Heart left ventricle (tissue), 16 donors: ENCODE measurements at regions not wholly inside any gene's neighbourhood (a gene's known extent, or its start where the extent isn't known, plus 50 kb on each side); places are given as distances from the start of the nearest gene placed in this dataset.

Experiments used
- ATAC-seq, 4 donors: fragments of 200-7000 bp; cut with Tn5 transposase; one replicate each; pipeline ENCODE4 v1.9.1; 2020 to 2022; ENCODE audit warnings: moderate library complexity in 4 of 4, mild to moderate bottlenecking in 3 of 4, moderate number of reproducible peaks in 1 of 4
- DNase-seq, 5 donors: peaks; one replicate each; pipeline ENCODE4 v3.0.0-alpha.2; 2020
- H3K27ac ChIP-seq, 12 donors: fragments of 200-600 bp; sonication (generic) in 4 of 12; one replicate each; pipeline versions ENCODE4 v1.5.0 to v1.8.0; 2016 to 2022; ENCODE audit warnings: mild to moderate bottlenecking in 2 of 12
- H3K27me3 ChIP-seq, 9 donors: fragments of 200-600 bp; sonication (generic) in 2 of 9; one replicate each; pipeline versions ENCODE4 v1.5.1 to v1.8.0; 2016 to 2022; ENCODE audit warnings: mild to moderate bottlenecking in 3 of 9
- H3K36me3 ChIP-seq, 9 donors: fragments of 200-600 bp; sonication (generic) in 2 of 9; one replicate each; pipeline versions ENCODE4 v1.5.0 to v1.8.0; 2018 to 2022; ENCODE audit warnings: mild to moderate bottlenecking in 2 of 9
- H3K4me1 ChIP-seq, 12 donors: fragments of 200-600 bp; sonication (generic) in 4 of 12; one replicate each; pipeline versions ENCODE4 v1.5.0 to v1.8.0; 2016 to 2022; ENCODE audit warnings: mild to moderate bottlenecking in 3 of 12
- H3K4me3 ChIP-seq, 12 donors: fragments of 200-600 bp; sonication (generic) in 4 of 12; one replicate each; pipeline versions ENCODE4 v1.5.0 to v1.8.0; 2017 to 2022; ENCODE audit warnings: mild to moderate bottlenecking in 9 of 12, moderate library complexity in 4 of 12
- H3K9me3 ChIP-seq, 12 donors: fragments of 200-600 bp; sonication (generic) in 4 of 12; one replicate each; pipeline versions ENCODE4 v1.5.0 to v1.8.0; 2016 to 2022; ENCODE audit warnings: mild to moderate bottlenecking in 1 of 12
- CTCF ChIP-seq, 12 donors: fragments of 200-600 bp; sonication (generic) in 4 of 12; IDR thresholded peaks; one replicate each; pipeline versions ENCODE4 v1.5.0 to v1.8.0; 2018 to 2022; ENCODE audit warnings: antibody characterized with exemption in 12 of 12, mild to moderate bottlenecking in 5 of 12
- POLR2A ChIP-seq, 2 donors: fragments of 450-650 bp; IDR thresholded peaks; one replicate each; pipeline ENCODE4 v1.6.1; 2017; ENCODE audit warnings: antibody characterized with exemption in 2 of 2, mild to moderate bottlenecking in 2 of 2, moderate library complexity in 2 of 2
- WGBS, 4 donors: extraction: QIAGEN DNeasy Blood & Tissue Kit in 2 of 4; methylation state at CpG; one replicate each; pipeline versions ENCODE4 v1.1.5 to v1.1.7; 2013 to 2018; 5-methylcytosine and 5-hydroxymethylcytosine counted together
- intact Hi-C, 10 donors: fragments of 100-400 bp; cut with DNase I; formaldehyde crosslinking; loops; one replicate each; pipeline versions ENCODE4 v1.11.1 to v1.14.2; 2022
- donor health status: ischemic (EF 13 %, LVEDD 7.1; RV severe dilation, severe dysfunction).
- donor health status: healthy with polysubstance abuse.
- donor health status: DM: no; HTN: yes; CAD: no.
- donor health status: DM: no; HTN: no; CAD: no.
- donor health status: ischemic (EF 25% LVEDD 6.9; RV normal size, moderate dysfunction).
- donor health status: ischemic (EF 25% LVEDD 5.7; RV mildly dilated, moderate dysfunction).
- donor health status: healthy.
- donor health status: DM: yes; HTN: yes; CAD: no.
- donor health status: ischemic (EF 35%, LVEDD 5.7; RV mildly dilated, moderate dysfunction).
- donor health status: nonischemic (EF 11% LVEDD 7.7; RV severe dilation, severe dysfunction).
- donor health status: DM: yes; HTN: yes; CAD: no.
- donor health status: PGD.
- donor health status: ischemic (EF 29% LVEDD 5.4; RV normal size, mild dysfunction).
- donor health status: nonischemic (EF 23%, LVEDD 6.1; RV moderate dilation, normal function).

DNA sequence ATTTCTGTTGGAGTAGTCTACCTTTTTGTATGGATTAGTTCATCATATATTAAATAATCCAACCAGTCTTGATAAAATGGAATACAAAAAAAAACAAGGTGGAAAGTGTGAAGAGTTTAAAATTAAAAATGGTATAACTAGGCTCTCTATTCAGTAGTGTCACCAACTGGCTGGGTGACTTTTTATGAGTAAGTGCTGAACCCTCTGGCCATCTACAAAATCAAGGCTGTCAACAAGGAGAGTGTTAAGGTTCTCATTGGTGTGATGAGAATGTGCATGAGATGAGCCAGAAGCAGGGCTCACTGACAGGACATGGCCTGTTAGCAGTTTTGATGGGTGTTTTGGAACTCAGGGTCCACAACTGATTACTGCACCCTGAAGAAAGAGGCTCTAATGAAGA lies 343.2 kb downstream of the AASDHPPT start:
- DNase-seq (no peak), ATAC-seq (no peak)
- H3K4me1 ChIP-seq: no peaks in the 10 kb centered on the region

GRCh38 chr11:106421676-106422292 lies 344.3 kb downstream of the AASDHPPT start:
- H3K4me1 ChIP-seq: no peaks in the 10 kb centered on the region
- no peak for DNase-seq
- no peaks in the 10 kb centered on the region for H3K36me3 ChIP-seq
- no peak overlapping the region for H3K4me3 ChIP-seq
- ATAC-seq: no peak
- no peaks in the 10 kb centered on the region for H3K27me3 ChIP-seq
- H3K9me3 ChIP-seq: no peaks in the 10 kb centered on the region
- H3K27ac ChIP-seq: no peak overlapping the region
- TF ChIP-seq POLR2A (IDR thresholded peaks at IDR 0.05) (no peak), CTCF (IDR thresholded peaks at IDR 0.05) (no peak)
- intact Hi-C loops: no loop called here
- WGBS, 4 donors: 10 to 28% (median 27%) methylated on average over 1 of the region's 1 CpG

More for the DNA sequence above, 343.2 kb downstream of the AASDHPPT start:
- intact Hi-C loops: no loop called here
- Histone ChIP-seq H3K27ac (no peak overlapping the region), H3K9me3 (no peaks in the 10 kb centered on the region), H3K27me3 (no peaks in the 10 kb centered on the region), H3K4me3 (no peak overlapping the region), H3K36me3 (no peaks in the 10 kb centered on the region)
- TF ChIP-seq CTCF (IDR thresholded peaks at IDR 0.05): no peak
- no peak for TF ChIP-seq POLR2A (IDR thresholded peaks at IDR 0.05)

DNA sequence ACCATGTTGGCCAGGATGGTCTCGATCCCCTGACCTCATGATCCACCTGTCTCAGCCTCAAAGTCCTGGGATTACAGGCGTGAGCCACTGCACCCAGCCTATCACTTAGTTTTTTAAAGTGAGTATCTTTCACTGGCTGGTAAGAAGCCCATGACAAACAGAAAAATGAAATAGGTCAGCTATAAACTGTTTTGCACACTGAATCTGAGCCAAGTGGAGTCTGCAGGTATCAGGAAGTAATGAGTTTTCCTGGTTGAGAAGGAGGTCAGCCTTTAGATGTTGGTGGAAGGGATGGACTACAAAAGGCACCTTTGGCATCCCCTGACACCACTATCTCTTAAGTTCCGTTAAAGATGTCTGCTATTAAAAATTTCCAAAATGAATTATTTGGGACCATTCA lies 345.1 kb downstream of the AASDHPPT start:
- no peaks in the 10 kb centered on the region for H3K4me1 ChIP-seq
- intact Hi-C loops: no loop called here
- ATAC-seq: no peak
- WGBS, 4 donors: 90 to 91% (median 91%) methylated on average over 3 of the region's 3 CpGs
- no peak overlapping the region for H3K27ac ChIP-seq
- H3K27me3 ChIP-seq: no peaks in the 10 kb centered on the region
- H3K9me3 ChIP-seq: no peaks in the 10 kb centered on the region
- TF ChIP-seq CTCF (IDR thresholded peaks at IDR 0.05) (no peak), POLR2A (IDR thresholded peaks at IDR 0.05) (no peak)
- no peak overlapping the region for H3K4me3 ChIP-seq
- H3K36me3 ChIP-seq: no peaks in the 10 kb centered on the region
- DNase-seq: no peak

DNA sequence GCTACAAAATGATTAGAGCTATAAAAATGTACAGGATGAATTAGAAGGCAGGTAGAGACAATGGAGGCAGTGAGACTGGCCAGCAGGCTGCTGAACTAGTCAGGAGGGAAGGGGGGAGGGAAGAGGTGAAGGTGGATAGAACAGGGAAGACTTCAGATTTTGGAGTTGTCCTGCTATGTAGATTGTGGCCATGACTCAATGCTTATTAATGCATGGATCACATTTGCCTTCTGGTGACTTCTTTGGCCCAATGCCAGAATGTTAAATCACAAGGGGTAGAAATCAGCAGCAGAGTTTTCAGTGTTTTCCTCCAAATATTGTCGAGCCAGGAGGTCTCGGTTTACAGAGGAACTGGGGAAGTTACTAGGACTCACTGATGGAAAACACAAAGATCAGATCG lies 346.6 kb downstream of the AASDHPPT start:
- Histone ChIP-seq H3K4me1 (no peaks in the 10 kb centered on the region), H3K36me3 (no peaks in the 10 kb centered on the region), H3K9me3 (no peaks in the 10 kb centered on the region), H3K27me3 (no peaks in the 10 kb centered on the region), H3K27ac (no peak overlapping the region), H3K4me3 (no peak overlapping the region)
- intact Hi-C loops: no loop called here
- WGBS, 4 donors: 56 to 66% (median 58%) methylated on average over 3 of the region's 3 CpGs
- DNase-seq (no peak), ATAC-seq (no peak)
- no peak for TF ChIP-seq POLR2A (IDR thresholded peaks at IDR 0.05)
- TF ChIP-seq CTCF (IDR thresholded peaks at IDR 0.05): no peak
